NCI-H345 (cell line): ENCODE measurements at regions not wholly inside any gene's neighbourhood (a gene's known extent, or its start where the extent isn't known, plus 50 kb on each side); places are given as distances from the start of the nearest gene placed in this dataset.
A peak's percentile ranks its signal among the peaks of the same experiment; 100 is the strongest.
"Not testable (repeated sequence)": the region's sequence is repeated elsewhere in the genome, so short reads cannot be mapped to it uniquely, and the experiment has no call there.

Experiments used
- DNase-seq: peaks from one replicate; lab custom pipeline; 2025; lab: John Stamatoyannopoulos, UW

GRCh38 chr11:90542092-90542491 is 319.2 kb upstream of the CHORDC1 start:
- no peak for DNase-seq

GRCh38 chr11:90536301-90536700 is 313.5 kb upstream of the CHORDC1 start:
- DNase-seq: no peak

GRCh38 chr11:90532125-90532524 is 309.3 kb upstream of the CHORDC1 start:
- no peak for DNase-seq

GRCh38 chr11:90531001-90531400 is 308.2 kb upstream of the CHORDC1 start:
- DNase-seq: no peak

GRCh38 chr11:90525962-90526361 is 303.1 kb upstream of the CHORDC1 start:
- DNase-seq: no peak

GRCh38 chr11:90512846-90513245 is 290.0 kb upstream of the CHORDC1 start:
- no peak for DNase-seq

- DNase-seq: no peak
Measured at GRCh38 chr11:90510839-90511238, 288.0 kb upstream of the CHORDC1 start.

GRCh38 chr11:90500922-90501568 is 278.2 kb upstream of the CHORDC1 start:
- DNase-seq: no peak

GRCh38 chr11:90496722-90497121 is 273.9 kb upstream of the CHORDC1 start:
- no peak for DNase-seq

GRCh38 chr11:90493379-90493778 is 270.5 kb upstream of the CHORDC1 start:
- DNase-seq: no peak

- no peak for DNase-seq
Measured at GRCh38 chr11:90491466-90491865, 268.6 kb upstream of the CHORDC1 start.

GRCh38 chr11:90476442-90477007 is 253.7 kb upstream of the CHORDC1 start:
- DNase-seq: peak; percentile 50

GRCh38 chr11:90468923-90469322 is 246.1 kb upstream of the CHORDC1 start:
- no peak for DNase-seq

- no peak for DNase-seq
Measured at GRCh38 chr11:90465553-90465952, 242.7 kb upstream of the CHORDC1 start.

GRCh38 chr11:90455347-90455920 is 232.6 kb upstream of the CHORDC1 start:
- DNase-seq: not testable (repeated sequence)

- DNase-seq: no peak
Measured at GRCh38 chr11:90453525-90453924, 230.7 kb upstream of the CHORDC1 start.

GRCh38 chr11:90449606-90450005 is 226.8 kb upstream of the CHORDC1 start:
- no peak for DNase-seq

GRCh38 chr11:90448256-90448655 is 225.4 kb upstream of the CHORDC1 start:
- DNase-seq: no peak

GRCh38 chr11:90447618-90448017 is 224.8 kb upstream of the CHORDC1 start:
- DNase-seq: no peak

GRCh38 chr11:90446207-90446606 is 223.4 kb upstream of the CHORDC1 start:
- no peak for DNase-seq

- DNase-seq: no peak
Measured at GRCh38 chr11:90438069-90438468, 215.2 kb upstream of the CHORDC1 start.

- no peak for DNase-seq
Measured at GRCh38 chr11:90434858-90435257, 212.0 kb upstream of the CHORDC1 start.

GRCh38 chr11:90428836-90429235 is 206.0 kb upstream of the CHORDC1 start:
- DNase-seq: no peak

GRCh38 chr11:90426442-90426841 is 203.6 kb upstream of the CHORDC1 start:
- DNase-seq: no peak
